GM23338 (cell line): ENCODE measurements at regions not wholly inside any gene's neighbourhood (a gene's known extent, or its start where the extent isn't known, plus 50 kb on each side); places are given as distances from the start of the nearest gene placed in this dataset.

Experiments used
- ATAC-seq: fragments of 200-7000 bp; cut with Tn5 transposase; 3 replicates; pipeline ENCODE4 v1.9.1; 2020
- DNase-seq: peaks from one replicate; pipeline ENCODE4 v3.0.0-alpha.2; 2015; ENCODE audit warnings: low spot score
- H2AFZ ChIP-seq: fragments of 200-600 bp; sonication (generic); 2 replicates; pipeline ENCODE4 v1.8.0; 2016; ENCODE audit warnings: antibody characterized with exemption, mild to moderate bottlenecking, moderate library complexity
- H3F3A ChIP-seq: fragments of 200-600 bp; sonication (generic); replicated peaks from 2 replicates; pipeline ENCODE4 v1.8.0; 2017; ENCODE audit warnings: antibody characterized with exemption, mixed run types, low read depth
- H3K27ac ChIP-seq: fragments of 200-600 bp; sonication (generic); 2 replicates; pipeline ENCODE4 v1.6.1; 2016; ENCODE audit warnings: low read depth
- H3K27me3 ChIP-seq: fragments of 200-600 bp; sonication (generic); 2 replicates; pipeline ENCODE4 v1.8.0; 2016; ENCODE audit warnings: mild to moderate bottlenecking, mixed run types, moderate library complexity; ENCODE audit not compliant: insufficient read depth
- H3K36me3 ChIP-seq: fragments of 200-600 bp; sonication (generic); 2 replicates; pipeline ENCODE4 v1.8.0; 2016; ENCODE audit warnings: mild to moderate bottlenecking; ENCODE audit not compliant: insufficient read depth
- H3K4me1 ChIP-seq: fragments of 200-600 bp; sonication (generic); 2 replicates; pipeline ENCODE4 v1.8.0; 2016; ENCODE audit warnings: mild to moderate bottlenecking, moderate library complexity; ENCODE audit not compliant: insufficient read depth
- H3K4me2 ChIP-seq: fragments of 200-600 bp; sonication (generic); 2 replicates; pipeline ENCODE4 v1.7.1; 2017; ENCODE audit warnings: mixed run types
- H3K4me3 ChIP-seq: fragments of 200-600 bp; sonication (generic); 2 replicates; pipeline ENCODE4 v1.6.1; 2016; ENCODE audit warnings: mixed run types
- H3K79me2 ChIP-seq: fragments of 200-600 bp; sonication (generic); replicated peaks from 2 replicates; pipeline ENCODE4 v1.8.0; 2017; ENCODE audit warnings: mild to moderate bottlenecking; ENCODE audit not compliant: insufficient read depth
- H3K9me2 ChIP-seq: fragments of 200-600 bp; sonication (generic); 2 replicates; pipeline ENCODE4 v1.8.0; 2017; ENCODE audit not compliant: insufficient read depth
- H4K20me1 ChIP-seq: fragments of 200-600 bp; sonication (generic); replicated peaks from 2 replicates; pipeline ENCODE4 v1.8.0; 2017; ENCODE audit warnings: mild to moderate bottlenecking; ENCODE audit not compliant: insufficient read depth
- H3K27ac Mint-ChIP-seq: 2 replicates; pipeline ENCODE4 v1.8.0; 2020; ENCODE audit warnings: inconsistent platforms, mild to moderate bottlenecking, moderate library complexity, mixed read lengths
- H3K27me3 Mint-ChIP-seq: 3 replicates; pipeline ENCODE4 v1.8.0; 2022; ENCODE audit warnings: low read depth, mild to moderate bottlenecking, moderate library complexity, mixed read lengths, inconsistent platforms; ENCODE audit not compliant: insufficient read depth, poor library complexity
- H3K36me3 Mint-ChIP-seq: 3 replicates; pipeline ENCODE4 v1.8.0; 2021; ENCODE audit warnings: low read depth, mild to moderate bottlenecking, inconsistent platforms, moderate library complexity, mixed read lengths
- H3K4me1 Mint-ChIP-seq: 3 replicates; pipeline ENCODE4 v1.8.0; 2020; ENCODE audit warnings: mild to moderate bottlenecking, inconsistent platforms, mixed read lengths
- H3K4me3 Mint-ChIP-seq: 3 replicates; pipeline ENCODE4 v1.8.0; 2021; ENCODE audit warnings: moderate library complexity, mild to moderate bottlenecking, inconsistent platforms, mixed read lengths
- H3K9me3 Mint-ChIP-seq: 3 replicates; pipeline ENCODE4 v1.8.0; 2020; ENCODE audit warnings: moderate library complexity, mild to moderate bottlenecking, inconsistent platforms, mixed read lengths
- CREB1 ChIP-seq: fragments of 250-450 bp; sonication (Bioruptor Pico); IDR thresholded peaks from 2 replicates; pipeline ENCODE4 v1.5.0; 2020; ENCODE audit warnings: low read depth, mild to moderate bottlenecking, moderate library complexity
- CTCF ChIP-seq, 2 experiments: fragments of 200-600 bp in 1 of 2; sonication (generic) in 1 of 2; conservative IDR thresholded peaks; 2 replicates each; pipeline versions ENCODE4 v1.5.1 to v1.6.1; 2016 to 2017; ENCODE audit warnings: antibody characterized with exemption in 2 of 2, low read depth in 2 of 2, mild to moderate bottlenecking in 2 of 2, moderate library complexity in 1 of 2
- ETS1 ChIP-seq: IDR thresholded peaks from 2 replicates; pipeline ENCODE4 v1.6.1; 2016; ENCODE audit warnings: antibody characterized with exemption
- EZH2phosphoT487 ChIP-seq: fragments of 200-600 bp; sonication (generic); IDR thresholded peaks from one replicate; pipeline ENCODE4 v1.8.1; 2018; ENCODE audit warnings: antibody characterized with exemption; ENCODE audit not compliant: unreplicated experiment
- JUNB ChIP-seq: IDR thresholded peaks from one replicate; pipeline ENCODE4 v1.6.1; 2016; ENCODE audit warnings: antibody characterized with exemption; ENCODE audit not compliant: unreplicated experiment
- REST ChIP-seq: IDR thresholded peaks from one replicate; pipeline ENCODE4 v1.6.1; 2018; ENCODE audit warnings: antibody characterized with exemption; ENCODE audit not compliant: unreplicated experiment
- ZNF331 ChIP-seq: fragments of 250-450 bp; sonication (Bioruptor Pico); IDR thresholded peaks from 2 replicates; pipeline ENCODE4 v1.5.0; 2020; ENCODE audit warnings: low read depth, mild to moderate bottlenecking, moderate library complexity
- ZNF462 ChIP-seq: fragments of 250-450 bp; sonication (Bioruptor Pico); IDR thresholded peaks from 2 replicates; pipeline ENCODE4 v1.5.0; 2020; ENCODE audit warnings: mild to moderate bottlenecking, moderate library complexity

GRCh38 chr2:129331638-129332037 lies 647.8 kb upstream of the RAB6C start:
- no peaks in the 10 kb centered on the region for H4K20me1 ChIP-seq
- TF ChIP-seq ZNF331 (CRISPR knock-in tag) (no peak), CTCF (conservative IDR thresholded peaks at IDR 0.05; ENCODE audit: low read depth in 2 of 2) (peak; percentile 32 to 67; a peak in 3 of 4 replicates), REST (no peak), CREB1 (CRISPR knock-in tag) (no peak), ZNF462 (CRISPR knock-in tag) (no peak), JUNB (no peak), ETS1 (no peak), EZH2phosphoT487 (no peak)
- peaks cover 12% of the 10 kb centered on the region; the same call in 2 of the 3 replicates for H3K9me3 Mint-ChIP-seq
- DNase-seq (peak; percentile 55), ATAC-seq (peak; percentile 96)
- H3K4me3 ChIP-seq = no peak overlapping the region
- H3K27me3 Mint-ChIP-seq = peaks cover 4% of the 10 kb centered on the region
- no peak overlapping the region for H3K27ac Mint-ChIP-seq
- H3K36me3 Mint-ChIP-seq = no peaks in the 10 kb centered on the region
- H3K4me1 ChIP-seq = no peaks in the 10 kb centered on the region
- no peak overlapping the region for H3K4me3 Mint-ChIP-seq
- no peaks in the 10 kb centered on the region for H3K4me1 Mint-ChIP-seq
- no peak overlapping the region for H3K4me2 ChIP-seq
- no peaks in the 10 kb centered on the region for H3K9me2 ChIP-seq
- no peaks in the 10 kb centered on the region for H3F3A ChIP-seq
- H3K27me3 ChIP-seq = no peaks in the 10 kb centered on the region
- no peak overlapping the region for H3K27ac ChIP-seq
- H3K79me2 ChIP-seq = no peaks in the 10 kb centered on the region
- H3K36me3 ChIP-seq = no peaks in the 10 kb centered on the region
- H2AFZ ChIP-seq = no peak overlapping the region
